Uterus (tissue), 2 donors: ENCODE measurements at regions not wholly inside any gene's neighbourhood (a gene's known extent, or its start where the extent isn't known, plus 50 kb on each side); places are given as distances from the start of the nearest gene placed in this dataset.
"Not testable (repeated sequence)": the region's sequence is repeated elsewhere in the genome, so short reads cannot be mapped to it uniquely, and the experiment has no call there.

ENCODE experiments used
- POLR2A ChIP-seq, 2 donors: fragments of 450-650 bp; IDR thresholded peaks; one replicate each; pipeline ENCODE4 v1.6.1; 2016; ENCODE audit warnings: antibody characterized with exemption in 2 of 2, mild to moderate bottlenecking in 1 of 2, moderate library complexity in 1 of 2
- TF ChIP-seq, protein P1 (sequence below), 4 experiments: fragments of 200-600 bp in 2 of 4; fragments of 450-650 bp in 2 of 4; sonication (generic) in 2 of 4; IDR thresholded peaks; one replicate each; pipeline ENCODE4 v1.5.1; 2016 to 2019; ENCODE audit warnings: antibody characterized with exemption in 4 of 4, mild to moderate bottlenecking in 2 of 4, moderate library complexity in 1 of 4

- TF ChIP-seq, protein P1, sequence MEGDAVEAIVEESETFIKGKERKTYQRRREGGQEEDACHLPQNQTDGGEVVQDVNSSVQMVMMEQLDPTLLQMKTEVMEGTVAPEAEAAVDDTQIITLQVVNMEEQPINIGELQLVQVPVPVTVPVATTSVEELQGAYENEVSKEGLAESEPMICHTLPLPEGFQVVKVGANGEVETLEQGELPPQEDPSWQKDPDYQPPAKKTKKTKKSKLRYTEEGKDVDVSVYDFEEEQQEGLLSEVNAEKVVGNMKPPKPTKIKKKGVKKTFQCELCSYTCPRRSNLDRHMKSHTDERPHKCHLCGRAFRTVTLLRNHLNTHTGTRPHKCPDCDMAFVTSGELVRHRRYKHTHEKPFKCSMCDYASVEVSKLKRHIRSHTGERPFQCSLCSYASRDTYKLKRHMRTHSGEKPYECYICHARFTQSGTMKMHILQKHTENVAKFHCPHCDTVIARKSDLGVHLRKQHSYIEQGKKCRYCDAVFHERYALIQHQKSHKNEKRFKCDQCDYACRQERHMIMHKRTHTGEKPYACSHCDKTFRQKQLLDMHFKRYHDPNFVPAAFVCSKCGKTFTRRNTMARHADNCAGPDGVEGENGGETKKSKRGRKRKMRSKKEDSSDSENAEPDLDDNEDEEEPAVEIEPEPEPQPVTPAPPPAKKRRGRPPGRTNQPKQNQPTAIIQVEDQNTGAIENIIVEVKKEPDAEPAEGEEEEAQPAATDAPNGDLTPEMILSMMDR (IDR thresholded peaks at IDR 0.05) = not testable (repeated sequence)
- TF ChIP-seq POLR2A (IDR thresholded peaks at IDR 0.05) = not testable (repeated sequence)
Measured at GRCh38 chr15:101970605-101971004, 158.6 kb downstream of the OR4F15 start.
